OCI-M1 (cell line): ENCODE measurements at regions not wholly inside any gene's neighbourhood (a gene's known extent, or its start where the extent isn't known, plus 50 kb on each side); places are given as distances from the start of the nearest gene placed in this dataset.

Source experiments
- DNase-seq: peaks from one replicate; lab custom pipeline; 2025; lab: John Stamatoyannopoulos, UW

DNA sequence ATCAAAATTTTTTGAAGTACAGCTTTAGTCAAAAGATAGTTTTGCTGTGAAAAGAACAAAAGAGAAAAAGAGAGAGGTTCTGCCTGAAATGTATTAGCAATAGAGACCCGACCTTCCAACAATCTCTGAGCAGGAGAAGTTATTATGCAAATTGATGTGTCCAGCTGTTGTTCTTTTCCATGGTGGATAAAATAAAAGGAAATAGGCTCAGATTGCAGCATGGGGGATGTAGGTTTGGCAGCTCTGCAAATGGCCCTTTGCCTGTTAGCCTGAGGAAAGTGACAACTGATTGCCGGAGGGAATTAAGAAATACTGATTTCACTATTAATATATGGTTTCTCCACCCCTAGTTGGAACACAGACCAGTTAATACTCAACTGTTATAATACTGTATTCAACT lies 1283.2 kb upstream of the NXPH2 start:
- DNase-seq, result no peak

DNA sequence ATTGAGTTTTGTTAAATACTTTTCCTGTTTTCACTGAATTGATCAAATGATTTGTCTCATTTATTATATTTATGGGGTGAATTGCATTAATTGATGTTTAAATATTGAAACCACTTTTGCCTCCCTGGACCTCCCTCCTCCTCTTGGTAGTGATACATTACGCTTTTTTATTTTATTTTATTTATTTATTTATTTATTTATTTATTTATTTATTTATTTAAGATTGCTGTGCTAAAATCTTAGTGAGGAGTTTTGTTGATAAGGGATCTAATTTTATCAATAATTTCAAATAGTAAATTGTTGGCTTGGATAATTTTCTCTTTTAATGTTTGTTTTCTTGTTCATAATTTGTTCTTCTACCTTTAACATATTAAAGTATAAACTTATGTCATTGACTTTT lies 1281.0 kb upstream of the NXPH2 start:
- no peak for DNase-seq

DNA sequence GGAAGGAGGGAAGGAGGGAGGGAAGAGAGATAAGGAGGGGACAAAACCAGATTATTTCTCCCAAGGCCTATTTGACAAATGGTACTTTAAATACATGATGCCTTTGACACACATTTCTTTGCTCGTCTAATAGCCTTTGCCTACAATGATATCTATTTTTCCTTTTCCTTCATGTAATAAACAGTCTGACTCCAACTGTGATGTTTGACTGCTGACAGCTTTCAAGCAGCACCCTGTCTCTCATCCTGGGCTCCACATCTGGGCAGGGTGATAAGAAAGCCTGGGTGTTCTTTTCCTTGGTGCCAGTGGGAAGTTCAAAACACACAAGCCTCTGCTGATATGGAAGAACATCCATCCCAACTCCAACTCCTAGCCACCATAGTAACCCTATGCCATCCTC lies 1277.7 kb upstream of the NXPH2 start:
- DNase-seq, result no peak

DNA sequence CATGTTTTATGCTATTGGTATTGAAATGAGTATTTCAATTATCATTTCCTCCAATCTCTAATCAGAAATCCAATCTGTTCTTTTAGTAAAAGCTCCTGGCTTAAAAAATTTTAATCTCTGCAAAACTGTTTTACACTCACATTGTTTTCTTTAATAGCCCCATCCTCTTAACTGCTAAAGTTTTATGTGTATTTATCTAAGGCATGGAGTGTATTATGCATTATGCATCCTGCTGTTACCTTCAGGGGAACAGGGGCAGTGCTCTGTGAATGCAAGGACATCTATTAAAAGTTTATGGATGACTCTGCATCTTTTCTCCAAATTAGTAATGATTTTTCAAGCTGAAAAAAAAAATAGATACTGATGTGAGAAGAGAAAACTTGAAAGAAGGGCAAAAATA lies 1261.6 kb upstream of the NXPH2 start:
- DNase-seq, result no peak

DNA sequence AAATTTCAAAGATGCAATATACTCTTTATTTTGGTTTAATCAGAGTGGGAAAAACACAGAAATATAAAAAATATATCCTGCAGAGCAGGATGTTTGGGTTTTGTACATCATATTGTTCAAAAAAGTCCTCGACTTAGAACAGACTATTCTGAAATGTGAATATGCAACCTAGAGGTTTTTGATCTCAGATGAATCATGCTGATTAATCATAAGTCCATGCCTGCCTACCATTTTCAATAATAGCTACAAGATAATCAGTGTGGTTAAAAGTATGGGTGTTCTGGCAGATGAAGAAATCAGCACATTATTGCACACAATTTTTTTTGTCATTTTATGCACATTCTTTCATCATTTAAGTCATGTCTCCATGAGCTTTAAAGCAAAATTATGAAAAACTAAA lies 1261.0 kb upstream of the NXPH2 start:
- DNase-seq, result no peak

DNA sequence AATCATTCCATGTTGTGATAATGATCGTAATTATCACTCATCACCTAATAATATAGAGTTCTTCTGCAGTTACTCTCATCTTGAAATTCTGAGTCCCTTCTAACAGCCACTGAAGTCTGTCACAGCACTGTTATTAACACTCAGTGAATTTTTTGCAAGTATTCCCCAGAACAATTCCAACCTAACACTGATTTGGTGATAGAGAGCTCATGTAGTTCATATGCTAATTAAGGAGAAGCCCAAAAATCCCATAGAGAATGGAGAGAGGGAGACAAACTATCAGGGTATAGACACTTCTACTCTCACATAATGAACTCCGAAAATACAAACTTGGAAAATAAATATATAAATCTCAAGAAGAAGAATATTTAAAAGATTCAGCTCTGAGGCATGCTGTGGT lies 1253.4 kb upstream of the NXPH2 start:
- DNase-seq, result no peak

DNA sequence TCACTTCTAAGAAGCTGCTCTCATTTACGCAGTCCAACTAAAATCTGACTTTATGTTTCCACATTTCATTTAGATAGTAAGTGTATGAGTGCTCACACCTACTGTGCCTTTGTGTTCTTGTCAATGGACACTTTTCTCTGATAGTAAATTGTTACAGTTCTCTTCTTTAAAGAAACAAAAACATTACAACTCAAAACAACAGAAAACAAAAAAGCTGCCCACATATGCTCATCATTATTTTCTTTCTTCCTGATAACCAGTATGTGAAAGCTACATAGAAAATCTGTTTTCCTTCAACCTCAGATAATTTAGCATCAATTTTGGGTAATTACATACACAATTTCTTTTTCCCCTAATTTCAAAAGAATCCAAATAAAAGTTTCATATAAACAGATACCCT lies 1247.8 kb upstream of the NXPH2 start:
- DNase-seq, result no peak

DNA sequence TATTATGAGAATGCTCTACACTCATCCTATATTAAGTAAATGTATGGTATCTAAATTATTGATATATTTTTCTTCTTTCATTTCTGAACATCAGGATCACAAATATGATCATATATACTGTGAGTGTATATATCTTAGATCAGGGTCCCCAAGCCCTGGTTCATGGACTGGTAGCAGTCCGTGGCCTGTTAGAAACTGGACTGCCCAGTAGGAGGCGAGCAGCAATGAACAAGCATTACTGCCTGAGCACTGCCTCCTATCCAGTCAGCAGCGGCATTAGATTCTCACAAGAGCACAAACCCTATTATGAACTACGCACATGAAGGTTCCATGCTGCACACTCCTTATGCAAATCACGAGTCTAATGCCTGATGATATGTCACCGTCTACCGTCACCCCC lies 1247.1 kb upstream of the NXPH2 start:
- DNase-seq, result no peak

DNA sequence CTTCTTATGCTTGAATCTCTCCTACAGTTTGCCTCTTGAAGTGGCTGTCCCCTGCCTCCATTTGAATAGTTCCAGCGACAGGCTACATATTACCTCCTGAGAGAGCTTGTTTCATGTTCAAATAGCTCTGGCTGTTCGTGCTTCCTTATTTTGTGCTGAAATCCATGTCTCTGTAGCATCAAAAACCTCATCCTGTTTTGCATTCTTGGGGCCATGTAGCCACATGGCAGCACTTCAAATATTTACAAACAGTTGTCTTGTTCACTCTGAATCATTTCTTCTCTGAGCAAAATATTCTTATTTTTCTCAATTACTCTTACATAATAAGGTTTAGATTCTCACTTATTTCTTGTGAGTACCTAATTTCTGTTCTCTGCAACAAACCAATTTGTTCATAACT lies 1243.1 kb upstream of the NXPH2 start:
- no peak for DNase-seq

DNA sequence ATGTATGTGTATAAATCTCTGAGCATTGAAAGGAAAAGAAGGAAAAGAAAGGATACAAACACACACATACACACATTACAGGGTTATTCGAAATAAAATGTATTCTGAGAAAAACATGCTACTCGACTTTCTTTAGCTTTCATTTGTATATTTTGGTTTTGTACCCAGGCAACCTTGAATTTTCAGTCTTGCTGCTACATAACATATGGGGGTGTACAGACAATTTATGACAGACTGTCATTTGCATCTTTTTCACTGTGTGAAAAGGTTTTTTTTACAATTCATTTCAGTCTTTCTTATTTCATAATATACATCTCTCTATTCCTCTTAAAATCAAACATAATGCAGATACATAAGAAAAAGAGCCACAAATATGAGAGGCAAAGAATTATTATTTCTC lies 1238.4 kb upstream of the NXPH2 start:
- no peak for DNase-seq

DNA sequence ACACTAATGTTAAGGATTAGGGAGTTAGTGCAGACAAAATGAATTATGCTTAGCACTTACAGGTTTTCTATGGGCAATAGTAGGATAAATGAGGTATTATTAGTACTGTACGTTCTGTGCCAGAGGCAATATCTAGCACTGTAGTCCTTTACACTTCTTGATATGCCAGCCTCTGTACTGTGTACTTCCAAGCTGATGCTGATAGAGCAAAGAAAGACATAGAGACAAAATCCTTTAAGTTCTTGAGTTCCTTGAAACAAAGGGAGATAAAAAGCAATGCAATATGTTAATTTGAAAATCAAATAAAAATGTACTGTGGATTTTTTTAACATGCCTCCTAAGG lies 1234.0 kb upstream of the NXPH2 start:
- no peak for DNase-seq

DNA sequence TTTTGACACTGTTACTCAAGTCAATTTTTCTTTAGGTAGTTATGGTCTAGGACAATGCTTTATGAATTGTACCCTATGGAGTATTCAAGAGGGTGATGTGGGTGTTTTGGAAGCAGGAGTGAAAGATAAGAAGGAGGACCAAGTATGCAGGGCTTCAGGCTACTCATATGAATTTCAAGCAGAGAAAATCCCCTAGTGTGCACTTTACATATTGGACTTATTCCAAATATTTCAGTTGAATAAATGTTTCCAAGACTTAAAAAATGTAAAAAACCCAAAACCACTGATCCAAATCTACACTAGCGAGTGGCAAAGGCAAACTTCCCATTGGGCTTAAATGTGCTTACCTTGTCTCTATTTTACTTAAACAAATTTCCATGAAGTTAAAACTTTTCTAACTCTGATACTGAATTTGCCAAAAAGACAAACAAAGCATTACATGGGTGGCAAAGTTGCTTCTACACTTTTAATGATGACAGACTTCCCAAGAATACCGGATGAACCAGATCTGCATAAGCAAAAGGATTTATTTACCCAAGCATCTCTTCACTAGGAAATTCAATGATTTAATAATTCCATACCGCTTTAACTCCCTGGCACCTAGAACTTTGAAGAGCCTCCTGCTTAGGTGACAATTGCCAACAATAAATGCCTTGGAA lies 1233.5 kb upstream of the NXPH2 start:
- no peak for DNase-seq

DNA sequence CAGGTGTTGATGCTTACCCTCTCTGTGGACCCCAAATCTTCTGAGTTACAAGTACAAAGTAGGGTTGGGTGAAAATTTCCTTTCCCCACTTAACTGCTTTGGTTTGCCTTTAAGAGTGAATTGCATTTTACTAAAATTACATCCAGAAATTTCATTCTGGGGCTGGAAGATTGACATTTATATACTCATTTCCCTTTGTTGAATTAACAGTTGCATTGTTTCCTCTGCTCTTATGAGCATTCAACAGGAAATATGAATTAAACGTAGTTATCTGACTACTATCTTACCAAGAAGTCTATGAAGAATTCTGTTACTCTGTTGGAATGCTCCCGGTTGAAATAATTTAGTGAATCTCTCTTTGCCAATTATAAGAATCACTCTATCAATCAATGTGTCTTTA lies 1231.1 kb upstream of the NXPH2 start:
- no peak for DNase-seq

DNA sequence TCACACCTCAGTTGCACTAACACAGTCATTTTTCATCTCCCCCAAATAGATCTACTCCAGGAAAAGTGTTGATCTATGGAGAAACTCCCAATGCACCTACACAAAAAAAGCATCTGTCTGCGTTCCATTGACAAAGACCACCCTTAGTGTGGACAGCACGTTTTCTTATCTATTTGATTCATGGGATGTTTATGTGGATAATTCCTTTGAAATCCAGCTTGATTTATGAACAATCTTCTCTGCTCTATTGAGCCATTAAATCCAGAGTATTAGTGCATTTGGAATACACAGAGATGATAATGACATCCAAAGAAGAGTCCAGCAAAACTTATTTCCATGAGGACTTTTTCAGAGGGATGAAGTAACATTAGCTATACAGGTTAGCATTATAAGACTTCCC lies 1221.9 kb upstream of the NXPH2 start:
- DNase-seq, result no peak

DNA sequence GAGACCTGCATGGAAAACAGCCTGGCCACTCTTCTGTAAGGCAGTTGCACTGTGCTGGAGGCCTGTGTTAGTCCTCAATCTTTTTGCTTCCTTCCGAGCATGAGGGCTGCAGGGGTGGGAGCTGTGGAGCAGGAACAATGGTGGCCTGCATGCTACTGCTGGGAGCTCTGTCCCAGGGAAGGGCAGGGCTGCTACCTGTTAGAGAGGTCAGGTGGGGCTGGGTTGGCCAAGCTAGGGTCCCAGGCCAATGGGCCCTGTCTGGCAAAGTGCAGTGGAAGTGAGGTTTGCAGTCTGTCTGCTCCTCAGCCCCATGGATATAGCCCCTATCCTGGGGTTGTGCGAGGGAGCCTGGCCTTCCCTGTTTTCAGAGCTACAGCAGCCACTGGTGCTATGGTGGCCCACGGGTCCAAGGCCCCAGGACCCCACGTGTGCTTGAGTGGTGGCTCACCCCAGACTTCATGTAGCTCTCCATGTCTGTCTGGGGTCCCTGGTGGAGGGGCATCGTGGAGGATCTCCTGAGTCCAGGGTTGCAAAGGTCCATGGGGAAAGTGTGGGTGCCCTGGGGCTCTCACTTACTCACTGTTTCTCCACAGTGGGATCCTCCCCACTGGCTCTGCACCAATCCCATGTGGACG lies 1212.6 kb upstream of the NXPH2 start:
- no peak for DNase-seq

DNA sequence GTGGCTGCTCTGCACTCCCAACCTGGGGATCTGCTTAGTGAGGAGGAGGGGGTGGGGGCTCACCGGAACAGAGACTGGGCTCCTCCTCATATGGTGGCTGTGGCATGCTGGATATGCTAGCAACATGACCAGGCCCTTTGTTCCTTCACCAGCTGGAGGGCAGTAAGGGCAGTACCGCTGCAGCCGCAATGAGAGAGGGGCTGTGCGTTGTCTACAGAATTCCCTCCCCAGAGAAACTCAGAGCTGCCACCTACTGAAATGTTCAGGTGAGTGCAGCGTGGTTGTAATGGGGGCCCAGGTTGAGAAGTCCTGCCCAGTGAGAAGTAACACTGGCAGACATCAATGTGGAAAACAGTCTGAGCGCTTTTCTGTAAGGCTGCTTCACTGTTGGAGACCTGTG lies 1211.9 kb upstream of the NXPH2 start:
- no peak for DNase-seq

DNA sequence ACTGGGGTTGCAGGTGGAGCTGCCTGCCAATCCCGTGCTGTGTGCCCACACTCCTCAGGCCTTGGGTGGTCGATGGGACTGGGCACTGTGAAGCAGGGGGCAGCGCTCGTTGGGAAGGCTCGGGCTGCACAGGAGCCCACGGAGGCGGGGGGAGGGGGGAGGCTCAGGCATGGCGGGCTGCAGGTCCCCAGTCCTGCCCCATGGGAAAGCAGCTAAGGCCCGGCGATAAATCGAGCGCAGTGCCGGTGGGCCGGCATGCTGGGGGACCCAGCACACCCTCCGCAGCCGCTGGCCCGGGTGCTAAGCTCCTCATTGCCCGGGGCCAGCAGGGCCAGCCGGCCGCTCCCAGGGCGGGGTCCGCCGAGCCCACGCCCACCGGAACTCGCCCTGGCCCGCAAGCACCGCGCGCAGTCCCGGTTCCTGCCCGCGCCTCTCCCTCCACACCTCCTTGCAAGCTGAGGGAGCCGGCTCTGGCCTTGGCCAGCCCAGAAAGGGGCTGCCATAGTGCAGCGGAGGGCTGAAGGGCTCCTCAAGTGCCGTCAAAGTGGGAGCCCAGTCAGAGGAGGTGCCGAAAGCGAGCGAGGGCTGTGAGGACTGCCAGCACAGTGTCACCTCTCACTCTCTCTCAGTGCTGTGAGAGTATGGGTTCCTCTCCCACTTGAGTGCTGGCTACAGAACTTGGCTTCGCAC lies 1210.6 kb upstream of the NXPH2 start:
- DNase-seq, result no peak

DNA sequence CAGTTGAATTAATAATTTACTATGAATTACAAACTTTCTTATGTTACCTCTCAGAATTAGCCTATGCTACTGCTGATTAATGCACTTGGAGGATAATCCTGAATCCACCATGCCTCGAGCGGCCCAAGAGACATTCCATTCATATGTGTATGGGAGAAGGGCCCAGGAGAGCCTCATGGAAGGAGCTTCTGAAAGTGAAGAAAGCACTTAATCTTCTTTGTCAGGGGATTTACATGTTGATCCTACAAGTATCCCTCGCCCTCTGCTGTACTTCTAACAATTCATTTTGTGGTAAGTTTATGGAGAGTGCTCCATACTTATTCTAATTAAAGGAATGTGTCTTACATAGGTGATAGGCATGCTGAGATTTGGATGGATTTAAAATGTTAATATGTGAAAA lies 1189.1 kb upstream of the NXPH2 start:
- DNase-seq, result no peak

DNA sequence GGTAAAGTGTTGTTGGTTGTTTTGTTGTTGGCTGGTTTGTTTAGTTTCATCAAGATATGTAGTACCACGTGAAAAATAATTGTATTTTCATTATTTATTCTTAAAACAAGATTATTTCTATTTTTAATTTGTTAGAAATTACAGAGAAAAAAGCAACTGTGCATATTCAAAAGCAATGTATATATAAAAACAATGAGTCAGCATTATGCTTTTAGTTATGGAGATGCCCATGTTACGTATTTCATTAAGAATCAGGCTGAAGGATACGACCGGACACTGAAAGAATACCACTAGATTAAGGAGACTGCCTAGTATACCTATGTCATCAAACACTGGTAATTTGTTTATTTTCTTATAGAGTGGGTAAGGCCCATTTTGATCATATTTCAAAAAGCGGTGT lies 1188.4 kb upstream of the NXPH2 start:
- no peak for DNase-seq

DNA sequence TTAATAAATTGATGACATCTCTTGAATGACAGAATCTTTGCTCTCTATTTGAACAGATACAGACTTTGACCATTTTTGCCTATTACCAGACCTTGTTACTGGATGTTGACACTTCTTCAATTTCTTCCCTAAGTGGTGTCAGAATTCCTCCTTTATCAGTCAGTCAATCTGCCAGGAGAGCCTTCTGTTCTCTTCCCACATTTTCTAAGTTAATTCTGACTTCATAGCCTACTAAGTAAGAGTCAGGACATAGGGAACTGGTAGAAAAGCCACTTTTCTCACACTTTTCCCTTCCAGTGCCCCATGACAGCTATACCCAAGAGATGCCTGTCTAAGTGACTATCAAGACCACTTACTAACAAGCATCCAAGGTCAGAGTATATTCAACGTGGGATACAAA lies 1187.5 kb upstream of the NXPH2 start:
- DNase-seq, result no peak

DNA sequence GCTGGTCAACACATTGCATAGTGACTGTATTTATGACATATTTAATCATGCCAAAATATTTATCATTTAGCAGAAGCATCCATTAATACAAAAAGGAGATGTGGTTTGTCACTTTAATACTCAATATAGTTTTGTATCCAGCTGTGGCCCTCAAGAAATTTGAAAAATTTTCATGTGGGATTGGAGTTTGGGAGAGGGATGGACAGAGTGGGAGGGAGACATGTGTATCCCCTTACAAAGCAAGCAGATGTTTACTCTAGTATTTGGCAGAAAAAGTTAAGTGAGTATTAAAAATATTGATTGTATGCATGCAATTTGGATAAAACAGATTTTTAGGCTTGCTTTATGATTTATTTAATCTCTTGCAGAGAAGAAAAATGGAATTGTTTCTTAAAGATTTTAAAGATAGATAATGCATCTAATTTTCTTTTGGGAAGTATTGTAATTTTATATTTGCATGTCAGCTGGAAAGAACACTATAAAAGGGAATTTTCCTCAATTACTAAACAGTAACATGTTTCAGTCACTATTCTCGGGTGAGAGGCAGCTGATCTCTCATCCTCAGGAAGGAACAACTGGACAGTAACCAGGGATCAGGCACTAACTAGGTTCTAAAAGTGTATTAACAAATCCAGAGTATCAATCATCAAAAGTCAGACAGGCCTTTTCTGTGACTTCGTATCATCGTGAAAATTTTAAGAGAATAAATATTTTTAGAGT lies 1184.7 kb upstream of the NXPH2 start:
- no peak for DNase-seq

DNA sequence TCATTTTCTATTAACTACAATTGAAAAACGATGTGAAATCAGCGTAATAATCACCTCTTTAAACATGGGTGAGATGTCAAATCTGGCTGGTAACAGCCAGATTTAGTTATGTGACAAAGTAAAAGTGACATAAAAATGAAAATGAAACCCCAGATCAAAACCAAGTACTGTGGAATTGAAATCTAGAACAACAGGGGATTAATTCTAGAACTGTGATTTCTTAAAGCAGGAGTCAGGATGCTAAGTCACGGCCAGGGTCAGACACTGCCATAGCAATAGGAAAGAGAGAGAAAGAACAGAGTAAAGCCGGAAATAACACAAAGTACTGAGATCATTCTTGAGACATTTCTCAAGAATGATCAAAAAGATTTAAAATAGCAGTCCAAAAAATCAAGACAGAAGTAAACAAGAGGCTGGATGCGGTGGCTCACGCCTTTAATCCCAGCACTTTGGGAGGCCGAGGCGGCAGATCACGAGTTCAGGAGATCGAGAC lies 1183.7 kb upstream of the NXPH2 start:
- no peak for DNase-seq
